GM23338 (cell line): ENCODE measurements at regions not wholly inside any gene's neighbourhood (a gene's known extent, or its start where the extent isn't known, plus 50 kb on each side); places are given as distances from the start of the nearest gene placed in this dataset.

ENCODE experiments used
- ATAC-seq: fragments of 200-7000 bp; cut with Tn5 transposase; 3 replicates; pipeline ENCODE4 v1.9.1; 2020
- DNase-seq: peaks from one replicate; pipeline ENCODE4 v3.0.0-alpha.2; 2015; ENCODE audit warnings: low spot score
- H2AFZ ChIP-seq: fragments of 200-600 bp; sonication (generic); 2 replicates; pipeline ENCODE4 v1.8.0; 2016; ENCODE audit warnings: antibody characterized with exemption, mild to moderate bottlenecking, moderate library complexity
- H3F3A ChIP-seq: fragments of 200-600 bp; sonication (generic); replicated peaks from 2 replicates; pipeline ENCODE4 v1.8.0; 2017; ENCODE audit warnings: antibody characterized with exemption, mixed run types, low read depth
- H3K27ac ChIP-seq: fragments of 200-600 bp; sonication (generic); 2 replicates; pipeline ENCODE4 v1.6.1; 2016; ENCODE audit warnings: low read depth
- H3K27me3 ChIP-seq: fragments of 200-600 bp; sonication (generic); 2 replicates; pipeline ENCODE4 v1.8.0; 2016; ENCODE audit warnings: mild to moderate bottlenecking, mixed run types, moderate library complexity; ENCODE audit not compliant: insufficient read depth
- H3K36me3 ChIP-seq: fragments of 200-600 bp; sonication (generic); 2 replicates; pipeline ENCODE4 v1.8.0; 2016; ENCODE audit warnings: mild to moderate bottlenecking; ENCODE audit not compliant: insufficient read depth
- H3K4me1 ChIP-seq: fragments of 200-600 bp; sonication (generic); 2 replicates; pipeline ENCODE4 v1.8.0; 2016; ENCODE audit warnings: mild to moderate bottlenecking, moderate library complexity; ENCODE audit not compliant: insufficient read depth
- H3K4me2 ChIP-seq: fragments of 200-600 bp; sonication (generic); 2 replicates; pipeline ENCODE4 v1.7.1; 2017; ENCODE audit warnings: mixed run types
- H3K4me3 ChIP-seq: fragments of 200-600 bp; sonication (generic); 2 replicates; pipeline ENCODE4 v1.6.1; 2016; ENCODE audit warnings: mixed run types
- H3K79me2 ChIP-seq: fragments of 200-600 bp; sonication (generic); replicated peaks from 2 replicates; pipeline ENCODE4 v1.8.0; 2017; ENCODE audit warnings: mild to moderate bottlenecking; ENCODE audit not compliant: insufficient read depth
- H3K9me2 ChIP-seq: fragments of 200-600 bp; sonication (generic); 2 replicates; pipeline ENCODE4 v1.8.0; 2017; ENCODE audit not compliant: insufficient read depth
- H4K20me1 ChIP-seq: fragments of 200-600 bp; sonication (generic); replicated peaks from 2 replicates; pipeline ENCODE4 v1.8.0; 2017; ENCODE audit warnings: mild to moderate bottlenecking; ENCODE audit not compliant: insufficient read depth
- H3K27ac Mint-ChIP-seq: 2 replicates; pipeline ENCODE4 v1.8.0; 2020; ENCODE audit warnings: inconsistent platforms, mild to moderate bottlenecking, moderate library complexity, mixed read lengths
- H3K27me3 Mint-ChIP-seq: 3 replicates; pipeline ENCODE4 v1.8.0; 2022; ENCODE audit warnings: low read depth, mild to moderate bottlenecking, moderate library complexity, mixed read lengths, inconsistent platforms; ENCODE audit not compliant: insufficient read depth, poor library complexity
- H3K36me3 Mint-ChIP-seq: 3 replicates; pipeline ENCODE4 v1.8.0; 2021; ENCODE audit warnings: low read depth, mild to moderate bottlenecking, inconsistent platforms, moderate library complexity, mixed read lengths
- H3K4me1 Mint-ChIP-seq: 3 replicates; pipeline ENCODE4 v1.8.0; 2020; ENCODE audit warnings: mild to moderate bottlenecking, inconsistent platforms, mixed read lengths
- H3K4me3 Mint-ChIP-seq: 3 replicates; pipeline ENCODE4 v1.8.0; 2021; ENCODE audit warnings: moderate library complexity, mild to moderate bottlenecking, inconsistent platforms, mixed read lengths
- H3K9me3 Mint-ChIP-seq: 3 replicates; pipeline ENCODE4 v1.8.0; 2020; ENCODE audit warnings: moderate library complexity, mild to moderate bottlenecking, inconsistent platforms, mixed read lengths
- CTCF ChIP-seq, 2 experiments: fragments of 200-600 bp in 1 of 2; sonication (generic) in 1 of 2; conservative IDR thresholded peaks; 2 replicates each; pipeline versions ENCODE4 v1.5.1 to v1.6.1; 2016 to 2017; ENCODE audit warnings: antibody characterized with exemption in 2 of 2, low read depth in 2 of 2, mild to moderate bottlenecking in 2 of 2, moderate library complexity in 1 of 2
- ETS1 ChIP-seq: IDR thresholded peaks from 2 replicates; pipeline ENCODE4 v1.6.1; 2016; ENCODE audit warnings: antibody characterized with exemption
- EZH2 ChIP-seq: fragments of 200-600 bp; sonication (generic); IDR thresholded peaks from one replicate; pipeline ENCODE4 v1.8.0; 2017; ENCODE audit warnings: antibody characterized with exemption, mild to moderate bottlenecking, low read depth; ENCODE audit not compliant: unreplicated experiment
- EZH2phosphoT487 ChIP-seq: fragments of 200-600 bp; sonication (generic); IDR thresholded peaks from one replicate; pipeline ENCODE4 v1.8.1; 2018; ENCODE audit warnings: antibody characterized with exemption; ENCODE audit not compliant: unreplicated experiment
- ZNF114 ChIP-seq: fragments of 250-450 bp; sonication (Bioruptor Pico); IDR thresholded peaks from 2 replicates; pipeline ENCODE4 v1.5.0; 2020; ENCODE audit warnings: mild to moderate bottlenecking, moderate library complexity
- ZNF331 ChIP-seq: fragments of 250-450 bp; sonication (Bioruptor Pico); IDR thresholded peaks from 2 replicates; pipeline ENCODE4 v1.5.0; 2020; ENCODE audit warnings: low read depth, mild to moderate bottlenecking, moderate library complexity
- ZNF462 ChIP-seq: fragments of 250-450 bp; sonication (Bioruptor Pico); IDR thresholded peaks from 2 replicates; pipeline ENCODE4 v1.5.0; 2020; ENCODE audit warnings: mild to moderate bottlenecking, moderate library complexity

GRCh38 chr5:84647581-84647980, 262.9 kb upstream of the EDIL3 start:
- Histone ChIP-seq H3K27ac (no peak overlapping the region), H4K20me1 (no peaks in the 10 kb centered on the region), H3K79me2 (no peaks in the 10 kb centered on the region), H3K4me3 (no peak overlapping the region), H3K36me3 (no peaks in the 10 kb centered on the region), H3F3A (no peaks in the 10 kb centered on the region), H3K4me1 (peaks cover 22% of the 10 kb centered on the region), H3K9me2 (no peaks in the 10 kb centered on the region), H3K4me2 (no peak overlapping the region), H3K27me3 (no peaks in the 10 kb centered on the region), H2AFZ (no peak overlapping the region)
- DNase-seq (no peak), ATAC-seq (no peak)
- TF ChIP-seq ETS1 (no peak), ZNF462 (no peak), CTCF (conservative IDR thresholded peaks at IDR 0.05; ENCODE audit: low read depth in 2 of 2) (no peak), EZH2phosphoT487 (no peak), ZNF331 (CRISPR knock-in tag) (no peak), EZH2 (no peak), ZNF114 (CRISPR knock-in tag) (no peak)
- no peak overlapping the region for H3K4me3 Mint-ChIP-seq
- H3K9me3 Mint-ChIP-seq = no peaks in the 10 kb centered on the region
- peaks cover 25% of the 10 kb centered on the region for H3K4me1 Mint-ChIP-seq
- no peak overlapping the region for H3K27ac Mint-ChIP-seq
- no peaks in the 10 kb centered on the region for H3K36me3 Mint-ChIP-seq
- H3K27me3 Mint-ChIP-seq = peaks cover 1% of the 10 kb centered on the region
